GM19372 (cell line): ENCODE measurements at regions not wholly inside any gene's neighbourhood (a gene's known extent, or its start where the extent isn't known, plus 50 kb on each side); places are given as distances from the start of the nearest gene placed in this dataset.

ENCODE experiments used
- ATAC-seq: cut with Tn5 transposase; IDR thresholded peaks from one replicate; pipeline ENCODE4 v1.9.1; 2021; ENCODE audit warnings: mild to moderate bottlenecking, low read depth, moderate library complexity; ENCODE audit not compliant: unreplicated experiment

GRCh38 chr11:15854245-15854644 is 502.1 kb downstream of the SOX6 start:
- ATAC-seq, result no peak

- no peak for ATAC-seq
These were observed 497.5 kb downstream of the SOX6 start for GRCh38 chr11:15858881-15859280.

- ATAC-seq, result no peak
These were observed 496.9 kb downstream of the SOX6 start for GRCh38 chr11:15859411-15859810.

- no peak for ATAC-seq
These were observed 495.1 kb downstream of the SOX6 start for GRCh38 chr11:15861256-15861655.

- ATAC-seq, result no peak
These were observed 492.9 kb downstream of the SOX6 start for GRCh38 chr11:15863411-15863810.

GRCh38 chr11:15864026-15864805 is 492.1 kb downstream of the SOX6 start:
- ATAC-seq, result no peak

- ATAC-seq, result no peak
These were observed 490.9 kb downstream of the SOX6 start for GRCh38 chr11:15865212-15865987.

- no peak for ATAC-seq
These were observed 488.5 kb downstream of the SOX6 start for GRCh38 chr11:15867871-15868270.

GRCh38 chr11:15870911-15871310 is 485.4 kb downstream of the SOX6 start:
- ATAC-seq, result no peak

- no peak for ATAC-seq
These were observed 484.3 kb downstream of the SOX6 start for GRCh38 chr11:15871904-15872626.

GRCh38 chr11:15873501-15873900 is 482.8 kb downstream of the SOX6 start:
- no peak for ATAC-seq

GRCh38 chr11:15874704-15875103 is 481.6 kb downstream of the SOX6 start:
- ATAC-seq, result no peak

- no peak for ATAC-seq
These were observed 481.0 kb downstream of the SOX6 start for GRCh38 chr11:15875393-15875792.

GRCh38 chr11:15875943-15876342 is 480.4 kb downstream of the SOX6 start:
- no peak for ATAC-seq

- no peak for ATAC-seq
These were observed 477.6 kb downstream of the SOX6 start for GRCh38 chr11:15878756-15879155.

GRCh38 chr11:15880291-15880690 is 476.1 kb downstream of the SOX6 start:
- ATAC-seq, result no peak

GRCh38 chr11:15882876-15883454 is 473.4 kb downstream of the SOX6 start:
- no peak for ATAC-seq

GRCh38 chr11:15883455-15883920 is 472.9 kb downstream of the SOX6 start:
- no peak for ATAC-seq

GRCh38 chr11:15884141-15884540 is 472.2 kb downstream of the SOX6 start:
- ATAC-seq, result no peak

GRCh38 chr11:15884777-15885540 is 471.4 kb downstream of the SOX6 start:
- ATAC-seq, result no peak
